HepG2 (cell line): ENCODE measurements at regions not wholly inside any gene's neighbourhood (a gene's known extent, or its start where the extent isn't known, plus 50 kb on each side); places are given as distances from the start of the nearest gene placed in this dataset.

Experiments
- ATF1 ChIP-seq: IDR thresholded peaks from 2 replicates; pipeline ENCODE4 v1.6.1; 2016; ENCODE audit warnings: mild to moderate bottlenecking, control low read depth
- CAMTA2 ChIP-seq: sonication (generic); formaldehyde crosslinking; IDR thresholded peaks from 2 replicates; pipeline ENCODE4 v1.4.0; 2020; ENCODE audit warnings: mild to moderate bottlenecking, missing genetic modification reagents, borderline replicate concordance
- HDAC2 ChIP-seq: sonication (generic); formaldehyde crosslinking; IDR thresholded peaks from 2 replicates; pipeline ENCODE4 v1.4.0; 2020; ENCODE audit warnings: missing genetic modification reagents
- IRF2 ChIP-seq: IDR thresholded peaks from 2 replicates; pipeline ENCODE4 v1.6.1; 2018; ENCODE audit warnings: missing genetic modification reagents, missing compliant biosample characterization
- KLF12 ChIP-seq: sonication (generic); formaldehyde crosslinking; IDR thresholded peaks from 2 replicates; pipeline ENCODE4 v1.4.0; 2020; ENCODE audit warnings: missing genetic modification reagents, borderline replicate concordance
- KLF6 ChIP-seq: IDR thresholded peaks from 2 replicates; pipeline ENCODE4 v1.8.0; 2016; ENCODE audit warnings: missing biosample characterization, missing genetic modification reagents
- MZF1 ChIP-seq: sonication (generic); formaldehyde crosslinking; IDR thresholded peaks from 2 replicates; pipeline ENCODE4 v1.8.1; 2023; ENCODE audit warnings: mild to moderate bottlenecking, missing genetic modification reagents, borderline replicate concordance
- RFX3 ChIP-seq: IDR thresholded peaks from 2 replicates; pipeline ENCODE4 v1.6.1; 2016; ENCODE audit warnings: missing biosample characterization, missing genetic modification reagents
- RXRB ChIP-seq: IDR thresholded peaks from 2 replicates; pipeline ENCODE4 v1.6.1; 2016; ENCODE audit warnings: borderline replicate concordance, missing genetic modification reagents, missing compliant biosample characterization
- SETDB1 ChIP-seq: sonication (generic); formaldehyde crosslinking; IDR thresholded peaks from 2 replicates; pipeline ENCODE4 v1.5.1; 2020; ENCODE audit warnings: missing genetic modification reagents, mild to moderate bottlenecking, borderline replicate concordance
- SIX1 ChIP-seq: sonication (generic); formaldehyde crosslinking; IDR thresholded peaks from 2 replicates; pipeline ENCODE4 v1.4.0; 2020; ENCODE audit warnings: missing genetic modification reagents, borderline replicate concordance
- SRSF9 ChIP-seq: fragments of 200-400 bp; formaldehyde crosslinking; IDR thresholded peaks from 2 replicates; pipeline ENCODE4 v1.6.1; 2018; ENCODE audit warnings: borderline replicate concordance, mild to moderate bottlenecking, low read depth, low read length; ENCODE audit not compliant: insufficient read depth, poor library complexity, severe bottlenecking
- ZBTB21 ChIP-seq: sonication (generic); formaldehyde crosslinking; IDR thresholded peaks from 2 replicates; pipeline ENCODE4 v1.4.0; 2020; ENCODE audit warnings: missing genetic modification reagents
- ZNF143 ChIP-seq: sonication (generic); formaldehyde crosslinking; IDR thresholded peaks from 2 replicates; pipeline ENCODE4 v1.4.0; 2020; ENCODE audit warnings: missing genetic modification reagents
- ZNF44 ChIP-seq: sonication (generic); formaldehyde crosslinking; IDR thresholded peaks from 2 replicates; pipeline ENCODE4 v1.5.1; 2020; ENCODE audit warnings: mild to moderate bottlenecking, missing genetic modification reagents
- ZNF460 ChIP-seq: sonication (generic); formaldehyde crosslinking; IDR thresholded peaks from 2 replicates; pipeline ENCODE4 v1.5.1; 2020; ENCODE audit warnings: missing genetic modification reagents, mild to moderate bottlenecking, borderline replicate concordance
- ZNF510 ChIP-seq: sonication (generic); formaldehyde crosslinking; IDR thresholded peaks from 2 replicates; pipeline ENCODE4 v1.4.0; 2020; ENCODE audit warnings: low read depth, mild to moderate bottlenecking, missing genetic modification reagents
- ZNF660 ChIP-seq: sonication (generic); formaldehyde crosslinking; IDR thresholded peaks from 2 replicates; pipeline ENCODE4 v1.5.1; 2020; ENCODE audit warnings: mild to moderate bottlenecking, low read depth, missing genetic modification reagents, borderline replicate concordance
- TF ChIP-seq, protein P1 (sequence below): sonication (generic); formaldehyde crosslinking; IDR thresholded peaks from 2 replicates; pipeline ENCODE4 v1.9.0; 2021; ENCODE audit warnings: missing genetic modification reagents, borderline replicate concordance
- TF ChIP-seq, protein P2 (sequence below): sonication (generic); formaldehyde crosslinking; IDR thresholded peaks from 2 replicates; pipeline ENCODE4 v1.8.1; 2023; ENCODE audit warnings: mild to moderate bottlenecking, moderate library complexity, missing genetic modification reagents
- TF ChIP-seq, protein P3 (sequence below): sonication (generic); formaldehyde crosslinking; conservative IDR thresholded peaks from 2 replicates; pipeline ENCODE4 v1.5.0; 2020; ENCODE audit warnings: missing genetic modification reagents
- TF ChIP-seq, protein P4 (sequence below): sonication (generic); formaldehyde crosslinking; IDR thresholded peaks from 2 replicates; pipeline ENCODE4 v1.8.0; 2022; ENCODE audit warnings: low read depth, missing genetic modification reagents
- TF ChIP-seq, protein P5 (sequence below): sonication (generic); formaldehyde crosslinking; conservative IDR thresholded peaks from 2 replicates; pipeline ENCODE4 v1.8.1; 2023; ENCODE audit warnings: missing genetic modification reagents

DNA sequence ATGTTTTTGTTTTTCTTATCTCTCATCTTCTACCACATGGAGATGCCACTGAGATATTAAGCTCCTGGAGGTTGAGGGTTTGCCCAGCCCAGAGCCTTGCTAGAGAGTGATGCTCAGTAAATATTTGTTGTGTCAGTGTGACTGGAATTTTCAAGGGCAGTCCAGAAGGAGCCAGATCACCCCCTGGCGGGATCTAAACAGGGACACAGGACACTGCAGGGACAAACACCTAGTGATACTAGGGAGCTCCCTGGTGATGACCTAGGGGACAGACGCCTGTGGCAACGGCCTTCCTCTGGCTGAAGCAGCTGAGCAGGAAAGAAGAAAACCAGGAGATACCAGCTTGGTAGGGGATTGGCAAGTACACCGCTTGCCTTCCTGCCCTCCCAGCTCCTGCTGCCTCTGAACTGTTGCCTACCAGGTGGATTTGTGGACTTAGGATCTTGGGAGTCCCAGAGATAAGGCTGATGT is 714.4 kb upstream of the TBX3 start (continued):
- TF ChIP-seq, protein P1, sequence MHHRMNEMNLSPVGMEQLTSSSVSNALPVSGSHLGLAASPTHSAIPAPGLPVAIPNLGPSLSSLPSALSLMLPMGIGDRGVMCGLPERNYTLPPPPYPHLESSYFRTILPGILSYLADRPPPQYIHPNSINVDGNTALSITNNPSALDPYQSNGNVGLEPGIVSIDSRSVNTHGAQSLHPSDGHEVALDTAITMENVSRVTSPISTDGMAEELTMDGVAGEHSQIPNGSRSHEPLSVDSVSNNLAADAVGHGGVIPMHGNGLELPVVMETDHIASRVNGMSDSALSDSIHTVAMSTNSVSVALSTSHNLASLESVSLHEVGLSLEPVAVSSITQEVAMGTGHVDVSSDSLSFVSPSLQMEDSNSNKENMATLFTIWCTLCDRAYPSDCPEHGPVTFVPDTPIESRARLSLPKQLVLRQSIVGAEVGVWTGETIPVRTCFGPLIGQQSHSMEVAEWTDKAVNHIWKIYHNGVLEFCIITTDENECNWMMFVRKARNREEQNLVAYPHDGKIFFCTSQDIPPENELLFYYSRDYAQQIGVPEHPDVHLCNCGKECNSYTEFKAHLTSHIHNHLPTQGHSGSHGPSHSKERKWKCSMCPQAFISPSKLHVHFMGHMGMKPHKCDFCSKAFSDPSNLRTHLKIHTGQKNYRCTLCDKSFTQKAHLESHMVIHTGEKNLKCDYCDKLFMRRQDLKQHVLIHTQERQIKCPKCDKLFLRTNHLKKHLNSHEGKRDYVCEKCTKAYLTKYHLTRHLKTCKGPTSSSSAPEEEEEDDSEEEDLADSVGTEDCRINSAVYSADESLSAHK (CRISPR knock-in tag): no peak
- TF ChIP-seq, protein P2, sequence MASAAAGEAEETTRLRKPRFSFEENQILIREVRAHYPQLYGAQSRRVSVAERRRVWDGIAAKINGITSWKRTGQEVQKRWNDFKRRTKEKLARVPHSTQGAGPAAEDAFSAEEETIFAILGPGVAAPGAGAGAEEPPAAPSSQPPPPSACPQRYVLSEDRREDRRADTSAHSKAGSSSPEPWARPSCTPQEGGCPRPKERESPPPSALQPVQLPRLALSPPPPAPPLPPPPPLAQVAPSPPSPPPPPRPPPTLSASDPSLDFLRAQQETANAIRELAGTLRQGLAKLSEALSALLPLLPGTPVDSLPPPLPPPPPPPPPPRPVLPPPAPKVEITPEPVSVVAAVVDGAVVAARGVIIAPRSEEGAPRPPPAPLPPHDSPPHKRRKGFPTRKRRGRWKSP (CRISPR knock-in tag): 0 out of 2 replicates have a peak, but pooled peaks have one; percentile 49
- no peak for TF ChIP-seq ZBTB21 (CRISPR knock-in tag)
- no peak for TF ChIP-seq KLF12 (CRISPR knock-in tag)
- TF ChIP-seq SETDB1 (CRISPR knock-in tag): no peak
- TF ChIP-seq SIX1: no peak
- TF ChIP-seq, protein P3, sequence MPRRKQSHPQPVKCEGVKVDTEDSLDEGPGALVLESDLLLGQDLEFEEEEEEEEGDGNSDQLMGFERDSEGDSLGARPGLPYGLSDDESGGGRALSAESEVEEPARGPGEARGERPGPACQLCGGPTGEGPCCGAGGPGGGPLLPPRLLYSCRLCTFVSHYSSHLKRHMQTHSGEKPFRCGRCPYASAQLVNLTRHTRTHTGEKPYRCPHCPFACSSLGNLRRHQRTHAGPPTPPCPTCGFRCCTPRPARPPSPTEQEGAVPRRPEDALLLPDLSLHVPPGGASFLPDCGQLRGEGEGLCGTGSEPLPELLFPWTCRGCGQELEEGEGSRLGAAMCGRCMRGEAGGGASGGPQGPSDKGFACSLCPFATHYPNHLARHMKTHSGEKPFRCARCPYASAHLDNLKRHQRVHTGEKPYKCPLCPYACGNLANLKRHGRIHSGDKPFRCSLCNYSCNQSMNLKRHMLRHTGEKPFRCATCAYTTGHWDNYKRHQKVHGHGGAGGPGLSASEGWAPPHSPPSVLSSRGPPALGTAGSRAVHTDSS (CRISPR knock-in tag): no peak
- TF ChIP-seq IRF2 (CRISPR knock-in tag): peak; percentile 62
- TF ChIP-seq ZNF460 (CRISPR knock-in tag): no peak
- TF ChIP-seq HDAC2 (CRISPR knock-in tag): 0 out of 2 replicates have a peak, but pooled peaks have one; percentile 59
- peak; percentile 84 for TF ChIP-seq RXRB (CRISPR knock-in tag)
- TF ChIP-seq SRSF9: no peak
- TF ChIP-seq, protein P4, sequence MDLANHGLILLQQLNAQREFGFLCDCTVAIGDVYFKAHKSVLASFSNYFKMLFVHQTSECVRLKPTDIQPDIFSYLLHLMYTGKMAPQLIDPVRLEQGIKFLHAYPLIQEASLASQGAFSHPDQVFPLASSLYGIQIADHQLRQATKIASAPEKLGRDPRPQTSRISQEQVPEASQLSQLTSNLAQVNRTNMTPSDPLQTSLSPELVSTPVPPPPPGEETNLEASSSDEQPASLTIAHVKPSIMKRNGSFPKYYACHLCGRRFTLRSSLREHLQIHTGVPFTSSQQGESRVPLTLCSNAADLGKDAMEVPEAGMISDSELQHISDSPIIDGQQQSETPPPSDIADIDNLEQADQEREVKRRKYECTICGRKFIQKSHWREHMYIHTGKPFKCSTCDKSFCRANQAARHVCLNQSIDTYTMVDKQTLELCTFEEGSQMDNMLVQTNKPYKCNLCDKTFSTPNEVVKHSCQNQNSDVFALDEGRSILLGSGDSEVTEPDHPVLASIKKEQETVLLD (CRISPR knock-in tag): no peak
- TF ChIP-seq, protein P5, sequence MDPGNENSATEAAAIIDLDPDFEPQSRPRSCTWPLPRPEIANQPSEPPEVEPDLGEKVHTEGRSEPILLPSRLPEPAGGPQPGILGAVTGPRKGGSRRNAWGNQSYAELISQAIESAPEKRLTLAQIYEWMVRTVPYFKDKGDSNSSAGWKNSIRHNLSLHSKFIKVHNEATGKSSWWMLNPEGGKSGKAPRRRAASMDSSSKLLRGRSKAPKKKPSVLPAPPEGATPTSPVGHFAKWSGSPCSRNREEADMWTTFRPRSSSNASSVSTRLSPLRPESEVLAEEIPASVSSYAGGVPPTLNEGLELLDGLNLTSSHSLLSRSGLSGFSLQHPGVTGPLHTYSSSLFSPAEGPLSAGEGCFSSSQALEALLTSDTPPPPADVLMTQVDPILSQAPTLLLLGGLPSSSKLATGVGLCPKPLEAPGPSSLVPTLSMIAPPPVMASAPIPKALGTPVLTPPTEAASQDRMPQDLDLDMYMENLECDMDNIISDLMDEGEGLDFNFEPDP: no peak
- peak; percentile 80; the same call in 1 of the 2 replicates for TF ChIP-seq KLF6 (CRISPR knock-in tag)
- no peak for TF ChIP-seq CAMTA2 (CRISPR knock-in tag)
- TF ChIP-seq RFX3 (CRISPR knock-in tag): peak; percentile 30; the same call in 1 of the 2 replicates
- TF ChIP-seq MZF1 (CRISPR knock-in tag): no peak
- no peak for TF ChIP-seq ATF1 (CRISPR knock-in tag)
- TF ChIP-seq ZNF143 (CRISPR knock-in tag): no peak
- no peak for TF ChIP-seq ZNF660 (CRISPR knock-in tag)
- TF ChIP-seq ZNF44: no peak
- no peak for TF ChIP-seq ZNF510
